ENCODE measurements at regions not wholly inside any gene's neighbourhood (a gene's known extent, or its start where the extent isn't known, plus 50 kb on each side); places are given as distances from the start of the nearest gene placed in this dataset.

DNA sequence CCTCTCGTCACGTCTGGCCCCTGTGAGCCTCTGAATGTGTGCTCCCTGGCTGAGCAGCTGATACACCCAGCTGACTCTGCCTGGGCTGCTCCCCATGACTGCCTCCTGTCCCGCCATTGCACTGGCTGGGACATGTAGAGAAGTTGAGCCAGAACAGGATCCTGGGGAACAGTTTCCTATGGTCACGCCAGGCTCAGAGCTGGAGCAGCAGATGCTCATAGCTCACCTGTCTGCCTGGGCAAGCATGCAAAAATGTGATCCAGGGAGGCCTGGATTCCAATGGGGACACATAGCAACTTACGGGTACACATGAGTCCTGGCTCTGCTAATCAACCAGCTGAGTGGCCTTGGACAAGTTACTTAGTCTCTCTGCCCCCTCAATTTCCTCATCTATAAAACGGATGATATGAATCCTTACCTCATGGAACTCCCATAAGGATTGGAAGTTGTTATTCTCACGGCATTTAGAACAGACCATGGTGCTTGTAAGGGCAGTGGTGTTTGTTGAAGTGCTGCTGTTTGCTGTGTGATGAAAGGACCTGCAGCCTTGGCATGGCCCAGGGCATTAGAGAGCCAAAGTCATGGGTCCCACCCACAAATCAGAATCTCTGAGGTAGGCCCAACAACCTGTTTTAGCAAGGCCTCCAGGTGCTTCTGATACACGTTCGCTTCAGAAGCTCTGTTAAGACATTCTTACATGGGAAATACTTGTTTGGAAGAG lies 150.3 kb upstream of the VANGL1 start:
- no peak for DNase-seq

- DNase-seq, result peak; percentile 66
Measured at GRCh38 chr1:115479055-115479482, 141.0 kb upstream of the NGF start.

GRCh38 chr1:115477071-115477470 lies 139.0 kb upstream of the NGF start:
- DNase-seq, result no peak

- DNase-seq, result no peak
Measured at GRCh38 chr1:115476616-115477015, 138.6 kb upstream of the NGF start.

DNA sequence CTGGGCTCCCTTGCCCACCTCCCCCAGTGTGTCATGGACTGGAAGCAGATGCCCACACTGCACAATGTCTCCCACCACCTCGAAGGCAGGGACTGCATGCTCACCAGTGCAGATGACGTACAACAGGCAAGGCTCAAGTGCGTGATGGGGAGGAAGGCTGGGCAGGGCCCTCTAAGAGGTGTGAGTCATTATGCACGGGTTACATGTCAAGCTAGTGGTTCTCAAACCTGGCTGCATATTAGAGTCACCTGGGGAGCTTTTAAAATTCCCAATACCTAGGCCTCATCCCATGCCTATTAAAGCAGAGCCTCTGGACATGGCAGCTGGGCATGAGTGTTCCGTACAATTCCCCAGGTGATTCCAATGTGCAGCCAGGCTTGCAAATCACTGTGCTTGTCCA lies 137.9 kb upstream of the NGF start:
- DNase-seq, result no peak

- no peak for DNase-seq
Measured at GRCh38 chr1:115475252-115475651, 137.2 kb upstream of the NGF start.

DNA sequence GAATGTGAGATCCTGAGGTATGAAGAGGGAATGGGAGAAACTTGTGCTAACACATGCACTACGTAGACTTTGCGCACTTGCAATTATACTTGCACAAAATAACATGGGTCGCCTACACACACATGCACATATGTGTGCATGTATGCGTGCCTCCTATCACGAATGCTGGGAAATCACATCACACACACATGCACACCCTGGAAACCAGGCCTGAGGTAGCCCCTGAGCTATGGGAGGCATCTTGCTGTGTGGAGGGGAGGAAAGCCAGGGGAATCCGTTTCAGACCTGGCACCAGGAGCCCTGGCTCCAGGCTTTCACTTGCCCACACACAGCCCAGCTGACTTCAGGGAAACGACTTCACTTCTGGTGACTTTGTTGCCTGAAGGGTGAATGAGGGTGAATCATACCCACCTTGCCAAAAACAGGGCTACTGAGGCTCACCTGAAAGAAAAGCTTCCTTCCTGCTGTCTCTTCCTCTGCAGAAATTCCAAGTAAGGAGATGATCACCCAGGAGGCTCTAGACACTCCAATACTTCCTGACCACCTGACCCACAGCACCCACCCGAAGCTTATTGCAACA lies 136.0 kb upstream of the NGF start:
- DNase-seq, result no peak

DNA sequence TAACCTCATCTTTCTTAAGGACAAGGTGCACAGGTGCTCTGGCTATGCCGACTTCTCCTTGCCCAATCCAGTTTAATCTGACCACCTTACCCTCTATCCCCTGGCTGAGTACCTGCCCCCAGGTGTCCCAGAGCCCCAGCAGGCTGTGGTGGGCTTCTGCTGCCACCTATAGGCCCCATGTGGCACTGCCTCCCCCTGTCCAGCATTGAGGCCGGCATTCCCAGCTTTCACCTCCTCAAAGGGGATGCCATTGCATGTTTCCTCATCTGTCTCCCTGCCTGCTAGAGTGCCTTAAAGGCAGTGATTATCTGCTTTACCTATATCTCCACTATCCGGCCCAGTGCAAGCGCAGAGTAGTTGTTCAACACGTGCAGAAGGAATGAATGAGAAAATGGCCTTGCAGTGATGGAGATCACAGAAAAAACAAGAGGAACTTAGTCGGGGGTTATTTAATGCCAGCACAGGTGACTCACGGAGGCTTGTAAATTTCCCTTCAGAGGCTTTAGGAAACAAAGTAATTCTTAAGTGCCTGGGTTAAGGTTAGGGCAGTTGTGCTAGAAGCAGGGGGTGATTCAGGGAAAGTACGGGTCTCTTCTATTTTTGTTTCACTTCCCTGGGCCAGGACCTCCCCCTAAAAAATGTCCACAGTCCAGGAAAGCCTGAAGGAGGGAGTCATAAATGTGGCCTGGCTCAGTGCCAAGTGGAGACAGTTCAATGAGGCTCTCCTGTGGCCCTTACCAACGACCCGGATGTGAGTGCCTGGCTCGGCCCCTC lies 131.8 kb upstream of the NGF start:
- peak; percentile 27 for DNase-seq

DNA sequence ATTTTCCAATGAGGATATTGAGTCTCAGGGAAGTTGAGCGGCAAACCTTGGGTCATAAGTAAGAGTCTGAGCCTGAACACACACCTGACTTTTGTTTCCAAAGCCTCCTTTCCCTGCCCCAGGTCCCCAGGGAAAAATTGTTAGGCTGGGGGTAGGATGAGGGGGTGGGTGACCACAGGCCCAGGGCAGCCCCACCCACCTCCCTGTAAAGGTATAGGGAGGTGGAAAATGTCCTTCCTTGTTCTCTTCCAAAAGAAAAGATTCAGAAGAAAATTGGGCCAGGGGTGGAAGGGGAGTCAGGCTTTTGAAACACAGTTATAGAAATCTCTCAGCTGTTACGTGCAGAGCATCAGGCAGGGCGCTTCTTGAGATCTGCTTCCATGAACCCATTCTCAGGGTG lies 129.7 kb upstream of the NGF start:
- no peak for DNase-seq

DNA sequence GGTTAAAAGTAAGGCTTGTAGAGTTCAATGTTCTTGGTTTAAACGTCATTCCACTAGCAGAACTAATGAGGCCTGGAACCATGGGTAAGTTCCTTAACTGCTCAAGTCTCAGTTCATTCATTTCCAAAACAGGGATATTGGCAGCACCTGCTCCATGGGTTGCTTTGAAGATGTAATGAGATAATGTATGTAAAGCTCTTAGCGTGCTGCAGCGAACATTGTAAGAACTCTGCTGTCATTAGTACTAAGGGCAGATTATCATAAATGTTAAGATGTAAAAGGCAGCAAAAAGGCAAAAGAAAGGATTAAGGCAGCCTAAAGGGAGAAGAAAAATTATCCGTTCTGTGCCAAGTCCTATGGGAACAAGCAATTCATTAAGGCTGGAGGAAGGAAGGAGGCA lies 129.1 kb upstream of the NGF start:
- no peak for DNase-seq

GRCh38 chr1:115466433-115466832 lies 128.4 kb upstream of the NGF start:
- no peak for DNase-seq

GRCh38 chr1:115465802-115466363 lies 127.8 kb upstream of the NGF start:
- no peak for DNase-seq

DNA sequence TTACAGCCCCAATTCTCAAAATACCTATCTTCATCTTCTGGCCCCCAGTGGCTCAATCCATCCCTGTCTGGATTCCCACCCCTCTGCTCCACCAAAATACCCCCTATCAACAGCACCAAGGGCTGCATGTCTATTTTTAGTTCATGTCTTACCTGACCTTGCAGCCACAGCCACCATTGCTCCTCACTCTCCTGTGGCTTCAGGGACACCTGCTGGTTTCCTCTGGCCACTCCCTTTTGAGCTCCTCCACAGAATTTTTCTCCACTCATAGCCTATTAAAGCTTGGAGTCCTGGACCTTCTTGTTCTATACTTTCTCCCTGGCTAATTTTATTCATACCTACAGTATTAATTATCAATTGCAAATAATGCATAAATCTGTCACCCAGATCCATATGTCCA lies 125.3 kb upstream of the NGF start:
- DNase-seq, result peak; percentile 61

DNA sequence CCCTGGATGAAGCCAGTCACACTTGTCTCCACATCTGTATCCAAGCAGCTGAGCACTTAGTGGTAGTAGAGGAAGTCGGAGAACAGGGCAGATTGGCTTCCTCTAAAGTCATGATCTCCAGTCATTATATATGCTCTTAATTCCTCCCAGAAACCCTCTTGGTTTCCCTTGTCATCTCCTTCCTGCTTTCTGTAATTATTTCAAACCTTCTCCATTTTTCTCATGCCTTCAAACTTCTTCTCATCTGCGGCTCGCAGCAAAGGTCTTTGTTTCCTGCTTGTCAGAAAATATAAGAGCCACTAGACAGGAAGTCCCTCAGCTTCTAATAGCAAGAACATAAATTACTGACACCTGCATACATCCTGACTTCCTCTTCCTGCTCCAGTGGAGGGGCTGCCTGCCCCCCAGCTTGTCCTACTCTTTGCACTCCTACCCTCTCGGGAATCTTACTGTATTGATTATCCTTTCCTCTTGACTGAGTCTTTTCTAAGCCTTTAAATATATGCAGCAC lies 124.6 kb upstream of the NGF start:
- no peak for DNase-seq

- DNase-seq, result no peak
Measured at GRCh38 chr1:115461526-115461925, 123.5 kb upstream of the NGF start.

DNA sequence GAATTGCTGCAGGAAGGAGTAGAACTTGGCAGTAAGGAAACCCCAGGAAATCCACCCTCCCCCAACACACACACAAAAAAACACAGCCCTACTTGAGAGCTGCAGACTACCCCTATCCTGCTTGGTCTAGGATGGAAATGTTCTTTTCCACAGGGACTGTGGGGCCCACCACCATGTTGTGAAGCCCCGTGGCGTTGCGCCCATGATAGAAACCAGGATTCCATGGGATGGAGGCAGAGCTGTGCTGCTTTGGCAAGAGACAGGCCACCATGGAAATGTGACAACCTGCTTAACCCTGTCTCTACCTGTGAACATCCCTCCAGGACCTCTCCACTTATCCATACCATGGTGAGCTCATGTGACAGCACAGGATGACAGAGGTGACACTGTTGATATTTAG lies 121.1 kb upstream of the NGF start:
- DNase-seq, result no peak

DNA sequence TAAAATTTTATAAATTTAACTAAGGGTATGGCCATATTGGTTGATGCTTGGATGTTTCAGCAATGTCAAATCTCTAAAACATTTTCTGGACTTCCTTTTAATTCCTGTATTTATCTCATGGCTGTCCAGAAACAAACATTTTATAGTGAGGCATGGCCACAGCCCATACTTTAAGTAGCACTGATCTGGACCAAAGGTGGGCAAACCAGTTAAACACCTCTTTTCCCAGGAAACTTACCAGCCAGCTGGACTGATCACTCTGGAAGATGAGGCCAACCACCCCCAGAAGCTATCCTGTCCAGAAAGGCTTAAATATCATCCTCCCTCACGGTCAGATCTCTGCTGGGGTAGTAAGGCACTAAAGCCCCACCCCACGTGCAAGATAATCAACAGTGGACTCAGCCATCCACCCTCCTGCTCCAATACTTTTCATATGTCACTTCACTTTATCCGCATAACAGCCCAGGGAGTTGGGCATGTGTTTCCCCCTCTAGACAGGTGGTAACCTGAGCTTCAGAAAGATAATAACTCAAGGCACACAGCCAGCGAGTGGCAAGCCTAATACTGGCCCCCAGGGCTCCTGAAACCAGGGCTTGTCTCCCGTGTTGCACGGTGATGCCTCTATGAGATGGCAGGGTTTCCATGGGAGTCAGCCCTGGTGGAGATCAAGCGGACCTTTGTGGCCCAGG lies 120.5 kb upstream of the NGF start:
- DNase-seq, result peak; percentile 90

- DNase-seq, result peak; percentile 76
Measured at GRCh38 chr1:115457289-115457688, 119.2 kb upstream of the NGF start.

DNA sequence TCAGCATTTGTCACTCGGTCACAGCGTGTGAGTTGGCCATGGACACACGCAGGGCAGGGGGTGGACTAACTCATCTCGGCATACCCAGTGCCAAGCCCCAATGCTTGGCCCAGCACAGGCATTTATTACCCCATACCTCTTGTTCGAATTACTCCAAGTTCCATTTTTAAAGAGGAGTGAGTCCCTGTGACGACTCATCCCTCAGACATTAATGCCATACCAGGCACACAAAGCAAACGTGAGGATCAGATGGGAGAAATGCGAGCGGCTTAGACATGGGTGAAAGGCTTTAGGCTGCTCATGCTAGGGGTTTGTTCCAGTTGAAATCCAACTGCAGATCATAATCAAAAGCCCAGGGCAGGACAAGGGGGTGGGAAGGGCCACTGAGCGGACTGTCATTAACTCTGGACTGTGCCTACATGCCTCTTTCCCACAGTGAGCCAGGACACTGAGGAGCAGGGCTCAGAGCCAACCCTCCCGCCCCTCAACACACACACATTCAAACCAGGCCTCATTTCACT lies 118.5 kb upstream of the NGF start:
- no peak for DNase-seq

- DNase-seq, result peak; percentile 93
Measured at GRCh38 chr1:115454837-115455511, 116.9 kb upstream of the NGF start.

DNA sequence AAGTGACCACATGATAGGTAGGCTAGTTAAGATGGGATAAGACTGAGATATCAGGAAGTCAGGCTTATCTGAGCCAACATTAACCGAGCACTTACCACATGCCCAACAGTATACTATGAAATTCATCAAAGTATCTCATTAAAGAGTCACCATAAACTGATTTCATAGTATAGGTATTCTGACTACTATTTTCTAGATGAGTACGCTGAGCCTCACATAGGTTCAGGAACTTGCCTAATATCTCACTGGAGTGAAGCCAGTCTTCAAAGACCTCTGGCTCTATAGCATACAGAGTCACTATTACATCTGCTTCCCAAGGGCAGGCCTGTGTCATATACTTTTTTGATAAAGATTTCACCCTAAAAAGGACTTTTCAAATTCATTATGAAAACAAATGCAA lies 115.6 kb upstream of the NGF start:
- no peak for DNase-seq
